Heart left ventricle (tissue), 16 donors: ENCODE measurements at regions not wholly inside any gene's neighbourhood (a gene's known extent, or its start where the extent isn't known, plus 50 kb on each side); places are given as distances from the start of the nearest gene placed in this dataset.

Source experiments
- ATAC-seq, 4 donors: fragments of 200-7000 bp; cut with Tn5 transposase; one replicate each; pipeline ENCODE4 v1.9.1; 2020 to 2022; ENCODE audit warnings: moderate library complexity in 4 of 4, mild to moderate bottlenecking in 3 of 4, moderate number of reproducible peaks in 1 of 4
- DNase-seq, 5 donors: peaks; one replicate each; pipeline ENCODE4 v3.0.0-alpha.2; 2020
- H3K27ac ChIP-seq, 12 donors: fragments of 200-600 bp; sonication (generic) in 4 of 12; one replicate each; pipeline versions ENCODE4 v1.5.0 to v1.8.0; 2016 to 2022; ENCODE audit warnings: mild to moderate bottlenecking in 2 of 12
- H3K27me3 ChIP-seq, 9 donors: fragments of 200-600 bp; sonication (generic) in 2 of 9; one replicate each; pipeline versions ENCODE4 v1.5.1 to v1.8.0; 2016 to 2022; ENCODE audit warnings: mild to moderate bottlenecking in 3 of 9
- H3K36me3 ChIP-seq, 9 donors: fragments of 200-600 bp; sonication (generic) in 2 of 9; one replicate each; pipeline versions ENCODE4 v1.5.0 to v1.8.0; 2018 to 2022; ENCODE audit warnings: mild to moderate bottlenecking in 2 of 9
- H3K4me1 ChIP-seq, 12 donors: fragments of 200-600 bp; sonication (generic) in 4 of 12; one replicate each; pipeline versions ENCODE4 v1.5.0 to v1.8.0; 2016 to 2022; ENCODE audit warnings: mild to moderate bottlenecking in 3 of 12
- H3K4me3 ChIP-seq, 12 donors: fragments of 200-600 bp; sonication (generic) in 4 of 12; one replicate each; pipeline versions ENCODE4 v1.5.0 to v1.8.0; 2017 to 2022; ENCODE audit warnings: mild to moderate bottlenecking in 9 of 12, moderate library complexity in 4 of 12
- H3K9me3 ChIP-seq, 12 donors: fragments of 200-600 bp; sonication (generic) in 4 of 12; one replicate each; pipeline versions ENCODE4 v1.5.0 to v1.8.0; 2016 to 2022; ENCODE audit warnings: mild to moderate bottlenecking in 1 of 12
- CTCF ChIP-seq, 12 donors: fragments of 200-600 bp; sonication (generic) in 4 of 12; IDR thresholded peaks; one replicate each; pipeline versions ENCODE4 v1.5.0 to v1.8.0; 2018 to 2022; ENCODE audit warnings: antibody characterized with exemption in 12 of 12, mild to moderate bottlenecking in 5 of 12
- POLR2A ChIP-seq, 2 donors: fragments of 450-650 bp; IDR thresholded peaks; one replicate each; pipeline ENCODE4 v1.6.1; 2017; ENCODE audit warnings: antibody characterized with exemption in 2 of 2, mild to moderate bottlenecking in 2 of 2, moderate library complexity in 2 of 2
- WGBS, 4 donors: extraction: QIAGEN DNeasy Blood & Tissue Kit in 2 of 4; methylation state at CpG; one replicate each; pipeline versions ENCODE4 v1.1.5 to v1.1.7; 2013 to 2018; 5-methylcytosine and 5-hydroxymethylcytosine counted together
- intact Hi-C, 10 donors: fragments of 100-400 bp; cut with DNase I; formaldehyde crosslinking; loops; one replicate each; pipeline versions ENCODE4 v1.11.1 to v1.14.2; 2022
- donor health status: ischemic (EF 13 %, LVEDD 7.1; RV severe dilation, severe dysfunction).
- donor health status: healthy with polysubstance abuse.
- donor health status: DM: no; HTN: yes; CAD: no.
- donor health status: DM: no; HTN: no; CAD: no.
- donor health status: ischemic (EF 25% LVEDD 6.9; RV normal size, moderate dysfunction).
- donor health status: ischemic (EF 25% LVEDD 5.7; RV mildly dilated, moderate dysfunction).
- donor health status: healthy.
- donor health status: DM: yes; HTN: yes; CAD: no.
- donor health status: ischemic (EF 35%, LVEDD 5.7; RV mildly dilated, moderate dysfunction).
- donor health status: nonischemic (EF 11% LVEDD 7.7; RV severe dilation, severe dysfunction).
- donor health status: DM: yes; HTN: yes; CAD: no.
- donor health status: PGD.
- donor health status: ischemic (EF 29% LVEDD 5.4; RV normal size, mild dysfunction).
- donor health status: nonischemic (EF 23%, LVEDD 6.1; RV moderate dilation, normal function).

- Histone ChIP-seq H3K4me3 (peak overlapping the region in 8 of 12 donors; percentile 15 to 40 (median 21)), H3K9me3 (no peaks in the 10 kb centered on the region), H3K36me3 (no peaks in the 10 kb centered on the region), H3K27ac (no peak overlapping the region), H3K4me1 (peaks cover 0 to 12% (median 4%) of the 10 kb centered on the region in 12 donors), H3K27me3 (peaks cover 0 to 26% (median 3%) of the 10 kb centered on the region in 9 donors)
- peak; percentile 43 to 95 (median 86) for ATAC-seq
- 7 to 10% (median 9%) methylated on average over 29 of the region's 29 CpGs for WGBS, 4 donors
- no peak for TF ChIP-seq POLR2A (IDR thresholded peaks at IDR 0.05)
- TF ChIP-seq CTCF (IDR thresholded peaks at IDR 0.05): peak; percentile 94 to 99 (median 97)
- DNase-seq: peak; percentile 41 to 85 (median 55)
- intact Hi-C loops: loop anchor here in 9 of 10 donors (1.0 to 10.0 kb wide), 8 partner anchors 418 to 1778 kb away; partner anchors contain the start of gene SOX11 (in 1 of the 9)
Measured at GRCh38 chr2:6773007-6773693, 92.6 kb downstream of the CMPK2 start.

GRCh38 chr2:6773694-6774044 is 92.0 kb downstream of the CMPK2 start:
- ATAC-seq (no peak), DNase-seq (no peak)
- 54 to 67% (median 59%) methylated on average over 7 of the region's 7 CpGs for WGBS, 4 donors
- Histone ChIP-seq H3K27me3 (peaks cover 0 to 26% (median 3%) of the 10 kb centered on the region in 9 donors), H3K27ac (no peak overlapping the region), H3K36me3 (no peaks in the 10 kb centered on the region), H3K4me3 (no peak overlapping the region), H3K9me3 (no peaks in the 10 kb centered on the region), H3K4me1 (peaks cover 0 to 12% (median 4%) of the 10 kb centered on the region in 12 donors)
- intact Hi-C loops: loop anchor here in 9 of 10 donors (1.0 to 10.0 kb wide), 8 partner anchors 419 to 1779 kb away; partner anchors contain the start of gene SOX11 (in 1 of the 9)
- TF ChIP-seq POLR2A (IDR thresholded peaks at IDR 0.05): no peak
- TF ChIP-seq CTCF (IDR thresholded peaks at IDR 0.05): no peak

- ATAC-seq (no peak), DNase-seq (no peak)
- no peak overlapping the region for H3K4me3 ChIP-seq
- WGBS, 4 donors: 83 to 87% (median 84%) methylated on average over 4 of the region's 4 CpGs
- H3K9me3 ChIP-seq: no peaks in the 10 kb centered on the region
- TF ChIP-seq CTCF (IDR thresholded peaks at IDR 0.05) (no peak), POLR2A (IDR thresholded peaks at IDR 0.05) (no peak)
- intact Hi-C loops: loop anchor here in 3 of 10 donors (10.0 kb wide), 4 partner anchors 841 to 1781 kb away; partner anchors contain the start of gene SOX11 (in 1 of the 3)
- H3K27me3 ChIP-seq: peaks cover 0 to 26% (median 3%) of the 10 kb centered on the region in 9 donors
- no peaks in the 10 kb centered on the region for H3K36me3 ChIP-seq
- peaks cover 0 to 16% (median 6%) of the 10 kb centered on the region in 12 donors for H3K4me1 ChIP-seq
- H3K27ac ChIP-seq: no peak overlapping the region
Measured at GRCh38 chr2:6776125-6776524, 89.6 kb downstream of the CMPK2 start.

GRCh38 chr2:6777626-6778025 is 88.1 kb downstream of the CMPK2 start:
- DNase-seq (no peak), ATAC-seq (no peak)
- Histone ChIP-seq H3K36me3 (no peaks in the 10 kb centered on the region), H3K9me3 (no peaks in the 10 kb centered on the region), H3K27me3 (peaks cover 0 to 16% (median 0%) of the 10 kb centered on the region in 9 donors), H3K4me3 (no peak overlapping the region), H3K27ac (no peak overlapping the region), H3K4me1 (peaks cover 0 to 29% (median 9%) of the 10 kb centered on the region in 12 donors)
- no peak for TF ChIP-seq POLR2A (IDR thresholded peaks at IDR 0.05)
- TF ChIP-seq CTCF (IDR thresholded peaks at IDR 0.05): no peak
- intact Hi-C loops: loop anchor here in 3 of 10 donors (10.0 kb wide), 4 partner anchors 843 to 1783 kb away; partner anchors contain the start of gene SOX11 (in 1 of the 3)
- whole genome bisulfite sequencing, 4 donors: 90 to 95% (median 94%) methylated on average over 4 of the region's 4 CpGs
